ENCODE measurements at regions not wholly inside any gene's neighbourhood (a gene's known extent, or its start where the extent isn't known, plus 50 kb on each side); places are given as distances from the start of the nearest gene placed in this dataset.

DNA sequence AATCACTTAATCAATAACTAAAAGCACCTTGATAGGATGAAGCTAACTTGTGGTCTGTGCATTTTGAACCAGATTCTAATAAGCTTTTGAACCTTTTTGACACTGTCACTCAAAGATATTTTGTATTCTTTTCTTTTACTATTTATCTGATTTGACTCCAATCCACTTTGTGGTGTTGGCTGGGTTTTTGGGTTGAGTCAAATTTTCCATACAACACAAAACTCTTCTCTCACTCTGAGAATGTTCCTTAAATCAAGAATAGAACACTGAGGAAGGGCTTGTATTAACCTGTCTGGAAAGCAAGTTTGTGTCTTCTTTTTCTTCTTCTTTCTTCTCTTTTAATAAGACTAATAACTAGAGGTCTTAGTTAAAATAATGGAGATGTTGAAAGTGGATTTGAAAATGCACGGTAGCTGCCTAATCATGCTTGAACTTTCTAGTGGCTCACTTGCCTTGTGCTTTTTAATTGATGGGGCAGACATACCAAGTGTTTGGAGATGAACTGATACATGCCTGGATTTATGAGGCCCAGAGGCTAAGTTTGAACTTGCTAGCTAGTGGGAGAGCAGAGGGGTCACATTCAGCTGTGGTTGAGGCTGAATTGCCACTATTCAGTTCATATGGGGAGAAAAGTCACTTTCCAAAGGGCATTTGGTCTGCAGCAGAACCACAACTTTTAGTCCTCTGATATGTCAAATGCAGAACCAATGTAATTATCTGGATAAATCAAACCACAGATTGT, 93.5 kb upstream of the PTHLH start:
- TF ChIP-seq RAD21 (IDR thresholded peaks at IDR 0.05; ENCODE audit: low read depth) (no peak), YY1 (IDR thresholded peaks at IDR 0.05; ENCODE audit: low read depth) (no peak), TEAD4 (IDR thresholded peaks at IDR 0.05) (no peak)

Data from Ishikawa (cell line).